Caco-2 (cell line): ENCODE measurements at regions not wholly inside any gene's neighbourhood (a gene's known extent, or its start where the extent isn't known, plus 50 kb on each side); places are given as distances from the start of the nearest gene placed in this dataset.

Experiments used
- BruUV-seq: library from RNA; stranded (reverse); fragments of 400-500 nt; replicated peaks from 2 replicates; lab custom pipeline; 2021; lab: Mats Ljungman, UMichigan
- CTCF ChIA-PET: fragments of 300-600 bp; sonication (Branson Sonifier 250); formaldehyde crosslinking; loops from one replicate; lab custom pipeline; 2022; ENCODE audit warnings: antibody characterized with exemption; lab: Charles Lee
- POLR2A ChIA-PET: fragments of 300-600 bp; sonication (Branson Sonifier 250); formaldehyde crosslinking; loops from one replicate; lab custom pipeline; 2022; ENCODE audit warnings: antibody characterized with exemption; lab: Charles Lee
- DNase-seq, 2 experiments: peaks; one replicate each; pipeline versions ENCODE4 v3.0.0 to v3.0.0-alpha.2; 2020 to 2022
- H3K27me3 ChIP-seq: replicated peaks from 2 replicates; pipeline ENCODE4 v1.6.0; 2011; ENCODE audit warnings: low read length; ENCODE audit not compliant: control insufficient read depth, insufficient read depth
- H3K36me3 ChIP-seq: 2 replicates; pipeline ENCODE4 v1.5.1; 2011; ENCODE audit warnings: low read length; ENCODE audit not compliant: control insufficient read depth, insufficient read depth
- H3K4me1 ChIP-seq: fragments of 250-450 bp; sonication (Bioruptor Pico); 2 replicates; pipeline ENCODE4 v1.5.1; 2020; ENCODE audit warnings: mild to moderate bottlenecking
- H3K4me3 ChIP-seq: 2 replicates; pipeline ENCODE4 v1.5.1; 2011; ENCODE audit warnings: low read depth, mild to moderate bottlenecking, control low read depth, low read length
- H3K9me3 ChIP-seq: fragments of 250-450 bp; sonication (Bioruptor Pico); 2 replicates; pipeline ENCODE4 v1.5.1; 2020; ENCODE audit warnings: mild to moderate bottlenecking, moderate library complexity
- H3K27ac Mint-ChIP-seq: one replicate; pipeline ENCODE4 v1.8.0; 2022; ENCODE audit warnings: mixed read lengths; ENCODE audit not compliant: unreplicated experiment
- H3K27me3 Mint-ChIP-seq: one replicate; pipeline ENCODE4 v1.8.0; 2022; ENCODE audit warnings: mixed read lengths; ENCODE audit not compliant: insufficient read depth, unreplicated experiment
- H3K36me3 Mint-ChIP-seq: one replicate; pipeline ENCODE4 v1.8.0; 2022; ENCODE audit warnings: mild to moderate bottlenecking, mixed read lengths; ENCODE audit not compliant: insufficient read depth, unreplicated experiment
- H3K4me1 Mint-ChIP-seq: one replicate; pipeline ENCODE4 v1.8.0; 2022; ENCODE audit warnings: low read depth, mixed read lengths; ENCODE audit not compliant: unreplicated experiment
- H3K4me3 Mint-ChIP-seq: one replicate; pipeline ENCODE4 v1.8.0; 2022; ENCODE audit warnings: mild to moderate bottlenecking, moderate library complexity, mixed read lengths; ENCODE audit not compliant: unreplicated experiment
- H3K9me3 Mint-ChIP-seq: one replicate; pipeline ENCODE4 v1.8.0; 2022; ENCODE audit warnings: mixed read lengths; ENCODE audit not compliant: unreplicated experiment
- intact Hi-C: fragments of 100-400 bp; cut with micrococcal nuclease; formaldehyde crosslinking; loops from one replicate; pipeline ENCODE4 v1.10.0; 2022; ENCODE audit not compliant: unreplicated experiment
- TF ChIP-seq, protein P1 (sequence below), 2 experiments: fragments of 200-600 bp in 1 of 2; IDR thresholded peaks; 1 replicate in 1 of 2; 2 replicates in 1 of 2; pipeline versions ENCODE4 v1.5.1 to v1.8.0; 2011 to 2022; ENCODE audit warnings: antibody characterized with exemption in 1 of 2, control low read depth in 1 of 2, inconsistent platforms in 1 of 2, low read depth in 1 of 2, low read length in 1 of 2, mild to moderate bottlenecking in 1 of 2, moderate library complexity in 1 of 2; ENCODE audit not compliant: insufficient read depth in 1 of 2, severe bottlenecking in 1 of 2, unreplicated experiment in 1 of 2

GRCh38 chr9:10999646-11000045 is 386.8 kb upstream of the PTPRD start:
- ChIA-PET CTCF (no interaction called here), POLR2A (no interaction called here)
- intact Hi-C loops = no loop called here
- no TSS peak for BruUV-seq
- no peak overlapping the region for H3K27ac Mint-ChIP-seq
- no peaks in the 10 kb centered on the region for H3K36me3 Mint-ChIP-seq
- TF ChIP-seq, protein P1, sequence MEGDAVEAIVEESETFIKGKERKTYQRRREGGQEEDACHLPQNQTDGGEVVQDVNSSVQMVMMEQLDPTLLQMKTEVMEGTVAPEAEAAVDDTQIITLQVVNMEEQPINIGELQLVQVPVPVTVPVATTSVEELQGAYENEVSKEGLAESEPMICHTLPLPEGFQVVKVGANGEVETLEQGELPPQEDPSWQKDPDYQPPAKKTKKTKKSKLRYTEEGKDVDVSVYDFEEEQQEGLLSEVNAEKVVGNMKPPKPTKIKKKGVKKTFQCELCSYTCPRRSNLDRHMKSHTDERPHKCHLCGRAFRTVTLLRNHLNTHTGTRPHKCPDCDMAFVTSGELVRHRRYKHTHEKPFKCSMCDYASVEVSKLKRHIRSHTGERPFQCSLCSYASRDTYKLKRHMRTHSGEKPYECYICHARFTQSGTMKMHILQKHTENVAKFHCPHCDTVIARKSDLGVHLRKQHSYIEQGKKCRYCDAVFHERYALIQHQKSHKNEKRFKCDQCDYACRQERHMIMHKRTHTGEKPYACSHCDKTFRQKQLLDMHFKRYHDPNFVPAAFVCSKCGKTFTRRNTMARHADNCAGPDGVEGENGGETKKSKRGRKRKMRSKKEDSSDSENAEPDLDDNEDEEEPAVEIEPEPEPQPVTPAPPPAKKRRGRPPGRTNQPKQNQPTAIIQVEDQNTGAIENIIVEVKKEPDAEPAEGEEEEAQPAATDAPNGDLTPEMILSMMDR (IDR thresholded peaks at IDR 0.05; ENCODE audit: insufficient read depth in 1 of 2, low read depth in 1 of 2, low read length in 1 of 2, severe bottlenecking in 1 of 2, unreplicated experiment in 1 of 2) = no peak
- H3K9me3 ChIP-seq = no peaks in the 10 kb centered on the region
- no peaks in the 10 kb centered on the region for H3K36me3 ChIP-seq
- no peaks in the 10 kb centered on the region for H3K27me3 Mint-ChIP-seq
- H3K4me3 Mint-ChIP-seq = no peak overlapping the region
- H3K4me1 ChIP-seq = no peaks in the 10 kb centered on the region
- H3K9me3 Mint-ChIP-seq = no peaks in the 10 kb centered on the region
- no peaks in the 10 kb centered on the region for H3K4me1 Mint-ChIP-seq
- no peak for DNase-seq
- H3K4me3 ChIP-seq = no peak overlapping the region
- H3K27me3 ChIP-seq = no peaks in the 10 kb centered on the region

DNA sequence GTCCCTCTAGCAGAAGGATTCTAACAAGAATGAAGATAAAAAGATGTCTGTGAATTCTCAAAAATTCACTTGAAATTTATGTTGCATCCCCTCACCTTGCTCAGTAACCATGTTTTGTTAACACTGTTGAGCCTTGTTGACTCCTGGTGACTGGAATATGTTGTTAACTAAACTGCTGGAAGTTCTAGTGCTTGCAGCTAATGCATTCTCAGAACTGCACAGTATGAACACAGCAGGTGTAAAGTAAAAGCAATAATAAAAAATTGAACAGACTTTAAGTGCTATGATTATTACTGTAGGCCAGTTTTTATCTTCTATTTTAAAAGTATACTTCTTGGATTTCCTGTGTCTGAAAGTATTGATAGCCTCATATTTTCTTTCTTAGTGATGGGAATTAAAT is 388.7 kb upstream of the PTPRD start:
- no peaks in the 10 kb centered on the region for H3K36me3 ChIP-seq
- no peak for DNase-seq
- H3K4me1 Mint-ChIP-seq = no peaks in the 10 kb centered on the region
- TF ChIP-seq, protein P1 (IDR thresholded peaks at IDR 0.05; ENCODE audit: insufficient read depth in 1 of 2, low read depth in 1 of 2, low read length in 1 of 2, severe bottlenecking in 1 of 2, unreplicated experiment in 1 of 2) = no peak
- no peaks in the 10 kb centered on the region for H3K27me3 ChIP-seq
- H3K27me3 Mint-ChIP-seq = no peaks in the 10 kb centered on the region
- H3K9me3 Mint-ChIP-seq = no peaks in the 10 kb centered on the region
- H3K27ac Mint-ChIP-seq = no peak overlapping the region
- no TSS peak for BruUV-seq
- ChIA-PET CTCF (no interaction called here), POLR2A (no interaction called here)
- H3K9me3 ChIP-seq = no peaks in the 10 kb centered on the region
- no peak overlapping the region for H3K4me3 ChIP-seq
- no peak overlapping the region for H3K4me3 Mint-ChIP-seq
- H3K36me3 Mint-ChIP-seq = no peaks in the 10 kb centered on the region
- no peaks in the 10 kb centered on the region for H3K4me1 ChIP-seq
- intact Hi-C loops = no loop called here

GRCh38 chr9:11002705-11003104 is 389.9 kb upstream of the PTPRD start:
- no peak overlapping the region for H3K4me3 ChIP-seq
- Mint-ChIP-seq H3K36me3 (no peaks in the 10 kb centered on the region), H3K27ac (no peak overlapping the region), H3K27me3 (no peaks in the 10 kb centered on the region), H3K4me1 (no peaks in the 10 kb centered on the region), H3K9me3 (no peaks in the 10 kb centered on the region), H3K4me3 (no peak overlapping the region)
- POLR2A ChIA-PET = no interaction called here
- DNase-seq = no peak
- no TSS peak for BruUV-seq
- H3K36me3 ChIP-seq = no peaks in the 10 kb centered on the region
- CTCF ChIA-PET = no interaction called here
- H3K4me1 ChIP-seq = no peaks in the 10 kb centered on the region
- TF ChIP-seq, protein P1 (IDR thresholded peaks at IDR 0.05; ENCODE audit: insufficient read depth in 1 of 2, low read depth in 1 of 2, low read length in 1 of 2, severe bottlenecking in 1 of 2, unreplicated experiment in 1 of 2) = no peak
- intact Hi-C loops = no loop called here
- H3K27me3 ChIP-seq = no peaks in the 10 kb centered on the region
- H3K9me3 ChIP-seq = no peaks in the 10 kb centered on the region
